ENCODE measurements at regions not wholly inside any gene's neighbourhood (a gene's known extent, or its start where the extent isn't known, plus 50 kb on each side); places are given as distances from the start of the nearest gene placed in this dataset.
"Not testable (repeated sequence)": the region's sequence is repeated elsewhere in the genome, so short reads cannot be mapped to it uniquely, and the experiment has no call there.

GRCh38 chr7:91780521-91780920 is 100.0 kb downstream of the MTERF1 start:
- 87 to 89% methylated on average over 5 of the region's 5 CpGs for WGBS, 2 donors
- Histone ChIP-seq H3K27ac (no peak overlapping the region), H3K36me3 (no peaks in the 10 kb centered on the region), H3K9me3 (no peaks in the 10 kb centered on the region), H3K4me1 (peaks cover 0 to 22% (median 8%) of the 10 kb centered on the region in 4 donors), H3K4me3 (no peak overlapping the region), H3K27me3 (no peaks in the 10 kb centered on the region)
- DNase-seq, result no peak
- intact Hi-C loops (cut with DNase I), result loop anchor here (10.0 kb wide), 1 partner anchor 516 kb away; the partner anchor contains the start of gene FZD1
- TF ChIP-seq EP300 (IDR thresholded peaks at IDR 0.05), result no peak
- TF ChIP-seq POLR2AphosphoS5 (IDR thresholded peaks at IDR 0.05), result no peak
- TF ChIP-seq, protein P1, sequence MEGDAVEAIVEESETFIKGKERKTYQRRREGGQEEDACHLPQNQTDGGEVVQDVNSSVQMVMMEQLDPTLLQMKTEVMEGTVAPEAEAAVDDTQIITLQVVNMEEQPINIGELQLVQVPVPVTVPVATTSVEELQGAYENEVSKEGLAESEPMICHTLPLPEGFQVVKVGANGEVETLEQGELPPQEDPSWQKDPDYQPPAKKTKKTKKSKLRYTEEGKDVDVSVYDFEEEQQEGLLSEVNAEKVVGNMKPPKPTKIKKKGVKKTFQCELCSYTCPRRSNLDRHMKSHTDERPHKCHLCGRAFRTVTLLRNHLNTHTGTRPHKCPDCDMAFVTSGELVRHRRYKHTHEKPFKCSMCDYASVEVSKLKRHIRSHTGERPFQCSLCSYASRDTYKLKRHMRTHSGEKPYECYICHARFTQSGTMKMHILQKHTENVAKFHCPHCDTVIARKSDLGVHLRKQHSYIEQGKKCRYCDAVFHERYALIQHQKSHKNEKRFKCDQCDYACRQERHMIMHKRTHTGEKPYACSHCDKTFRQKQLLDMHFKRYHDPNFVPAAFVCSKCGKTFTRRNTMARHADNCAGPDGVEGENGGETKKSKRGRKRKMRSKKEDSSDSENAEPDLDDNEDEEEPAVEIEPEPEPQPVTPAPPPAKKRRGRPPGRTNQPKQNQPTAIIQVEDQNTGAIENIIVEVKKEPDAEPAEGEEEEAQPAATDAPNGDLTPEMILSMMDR (IDR thresholded peaks at IDR 0.05), result no peak
- no peak for TF ChIP-seq POLR2A (IDR thresholded peaks at IDR 0.05)

- intact Hi-C loops (cut with DNase I), result loop anchor here (10.0 kb wide), 1 partner anchor 520 kb away; the partner anchor contains the start of gene FZD1
- no peaks in the 10 kb centered on the region for H3K27me3 ChIP-seq
- H3K4me1 ChIP-seq, result no peaks in the 10 kb centered on the region
- TF ChIP-seq, protein P1 (IDR thresholded peaks at IDR 0.05), result peak in 3 of 4 experiments; percentile 17 to 39 (median 30)
- TF ChIP-seq POLR2AphosphoS5 (IDR thresholded peaks at IDR 0.05), result no peak
- no peak overlapping the region for H3K4me3 ChIP-seq
- WGBS, 2 donors, result 23 to 53% methylated on average over 3 of the region's 3 CpGs
- DNase-seq, result no peak
- H3K27ac ChIP-seq, result no peak overlapping the region
- H3K36me3 ChIP-seq, result no peaks in the 10 kb centered on the region
- no peaks in the 10 kb centered on the region for H3K9me3 ChIP-seq
These were observed 96.0 kb downstream of the MTERF1 start for GRCh38 chr7:91784469-91784868.

GRCh38 chr7:91787931-91788330 is 92.6 kb downstream of the MTERF1 start:
- WGBS, 2 donors, result 79 to 82% methylated on average over 2 of the region's 2 CpGs
- H3K4me1 ChIP-seq, result no peaks in the 10 kb centered on the region
- no peaks in the 10 kb centered on the region for H3K36me3 ChIP-seq
- no peak overlapping the region for H3K27ac ChIP-seq
- no peak for DNase-seq
- H3K27me3 ChIP-seq, result no peaks in the 10 kb centered on the region
- H3K9me3 ChIP-seq, result no peaks in the 10 kb centered on the region
- no peak overlapping the region for H3K4me3 ChIP-seq
- no peak for TF ChIP-seq POLR2A (IDR thresholded peaks at IDR 0.05)
- TF ChIP-seq, protein P1 (IDR thresholded peaks at IDR 0.05), result no peak
- no peak for TF ChIP-seq POLR2AphosphoS5 (IDR thresholded peaks at IDR 0.05)
- TF ChIP-seq EP300 (IDR thresholded peaks at IDR 0.05), result no peak
- intact Hi-C loops (cut with DNase I), result loop anchor here (10.0 kb wide), 1 partner anchor 523 kb away; the partner anchor contains the start of gene FZD1

DNA sequence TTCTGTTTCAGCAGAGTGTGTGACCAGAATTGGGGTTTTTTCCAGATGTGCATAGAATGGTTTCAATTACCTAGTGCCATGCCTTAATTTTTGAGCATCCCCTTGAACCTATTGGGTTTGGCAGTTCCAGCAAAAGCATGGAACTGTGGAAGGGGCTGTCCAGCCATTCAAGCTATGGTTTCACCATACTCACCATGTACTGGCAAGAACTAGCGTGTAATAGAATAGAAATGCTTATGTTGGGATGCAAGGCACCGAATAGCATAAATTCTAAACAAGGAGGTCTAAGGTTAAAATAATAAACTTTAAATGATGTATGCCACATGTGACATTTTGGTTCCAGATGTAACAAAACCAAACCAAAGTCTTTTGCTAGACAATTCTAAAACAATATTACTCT is 91.4 kb downstream of the MTERF1 start:
- TF ChIP-seq POLR2A (IDR thresholded peaks at IDR 0.05), result no peak
- TF ChIP-seq, protein P1 (IDR thresholded peaks at IDR 0.05), result no peak
- TF ChIP-seq POLR2AphosphoS5 (IDR thresholded peaks at IDR 0.05), result no peak
- no peak for TF ChIP-seq EP300 (IDR thresholded peaks at IDR 0.05)
- Histone ChIP-seq H3K4me3 (no peak overlapping the region), H3K27me3 (no peaks in the 10 kb centered on the region), H3K27ac (no peak overlapping the region), H3K9me3 (no peaks in the 10 kb centered on the region), H3K36me3 (no peaks in the 10 kb centered on the region), H3K4me1 (no peaks in the 10 kb centered on the region)
- 88 to 89% methylated on average over 2 of the region's 2 CpGs for WGBS, 2 donors
- DNase-seq, result no peak
- intact Hi-C loops (cut with DNase I), result loop anchor here (10.0 kb wide), 1 partner anchor 524 kb away; the partner anchor contains the start of gene FZD1

DNA sequence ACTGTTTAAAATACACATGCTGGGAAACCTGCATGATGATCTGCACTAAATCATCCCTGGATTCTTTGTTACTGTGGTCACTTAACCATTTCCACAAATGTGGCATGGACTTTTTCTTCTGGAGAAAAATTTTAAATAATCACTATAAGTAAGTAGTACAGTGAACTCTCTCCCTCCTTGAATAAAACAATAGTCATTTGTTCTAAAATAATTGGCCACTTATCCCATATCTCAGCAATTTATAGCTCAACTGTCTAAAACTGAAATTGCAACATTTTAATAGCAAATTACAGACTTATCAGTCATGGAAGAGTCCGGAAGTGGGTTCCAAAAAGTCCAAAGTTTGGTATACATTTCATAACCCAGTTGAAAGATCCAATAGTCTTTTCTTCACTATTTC is 90.9 kb downstream of the MTERF1 start:
- 65 to 81% methylated on average over 1 of the region's 1 CpG for WGBS, 2 donors
- TF ChIP-seq EP300 (IDR thresholded peaks at IDR 0.05), result no peak
- no peak for TF ChIP-seq POLR2AphosphoS5 (IDR thresholded peaks at IDR 0.05)
- TF ChIP-seq, protein P1 (IDR thresholded peaks at IDR 0.05), result no peak
- TF ChIP-seq POLR2A (IDR thresholded peaks at IDR 0.05), result no peak
- Histone ChIP-seq H3K9me3 (no peaks in the 10 kb centered on the region), H3K4me3 (no peak overlapping the region), H3K36me3 (no peaks in the 10 kb centered on the region), H3K4me1 (no peaks in the 10 kb centered on the region), H3K27ac (no peak overlapping the region), H3K27me3 (no peaks in the 10 kb centered on the region)
- no peak for DNase-seq
- intact Hi-C loops (cut with DNase I), result loop anchor here (10.0 kb wide), 1 partner anchor 525 kb away; the partner anchor contains the start of gene FZD1

DNA sequence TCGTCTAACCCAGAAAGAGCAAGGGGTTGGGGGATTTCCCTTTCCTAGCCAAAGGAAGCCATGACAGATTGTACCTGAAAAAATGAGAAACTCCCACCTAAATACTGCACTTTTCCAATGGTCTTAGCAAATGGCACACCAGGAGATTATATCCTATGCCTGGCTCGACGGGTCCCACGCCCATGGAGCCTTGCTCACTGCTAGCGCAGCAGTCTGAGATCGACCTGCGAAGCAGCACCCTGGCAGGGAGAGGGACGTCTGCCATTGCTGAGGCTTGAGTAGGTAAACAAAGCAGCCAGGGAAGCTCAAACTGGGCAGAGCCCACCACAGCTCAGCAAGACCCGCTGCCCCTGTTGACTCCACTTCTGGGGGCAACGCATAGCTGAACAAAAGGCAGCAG is 89.9 kb downstream of the MTERF1 start:
- H3K4me3 ChIP-seq; DNase-seq; H3K9me3 ChIP-seq; H3K4me1 ChIP-seq; H3K27me3 ChIP-seq; H3K27ac ChIP-seq; H3K36me3 ChIP-seq; intact Hi-C loops (cut with DNase I): not testable (repeated sequence)
- 94% methylated on average over 10 of the region's 10 CpGs for WGBS, 2 donors
